Psoas muscle (tissue), 7 donors: ENCODE measurements at regions not wholly inside any gene's neighbourhood (a gene's known extent, or its start where the extent isn't known, plus 50 kb on each side); places are given as distances from the start of the nearest gene placed in this dataset.

Experiments
- ATAC-seq, 4 donors: fragments of 200-7000 bp; cut with Tn5 transposase; one replicate each; pipeline ENCODE4 v1.9.1; 2020; ENCODE audit warnings: moderate library complexity in 3 of 4, mild to moderate bottlenecking in 2 of 4
- DNase-seq, 2 donors: peaks; one replicate each; pipeline ENCODE4 v3.0.0-alpha.2; 2020
- H3K27ac ChIP-seq: fragments of 200-600 bp; one replicate; pipeline ENCODE4 v1.8.0; 2022
- H3K27me3 ChIP-seq, 3 donors: fragments of 200-600 bp in 1 of 3; one replicate each; pipeline versions ENCODE4 v1.6.1 to v1.8.0; 2013 to 2022; ENCODE audit warnings: low read length in 2 of 3, mild to moderate bottlenecking in 2 of 3, moderate library complexity in 1 of 3; ENCODE audit not compliant: insufficient read depth in 3 of 3
- H3K36me3 ChIP-seq, 2 donors: fragments of 200-600 bp in 1 of 2; one replicate each; pipeline versions ENCODE4 v1.6.1 to v1.8.0; 2013 to 2022; ENCODE audit warnings: low read depth in 1 of 2, mild to moderate bottlenecking in 1 of 2, moderate library complexity in 1 of 2; ENCODE audit not compliant: insufficient read depth in 1 of 2
- H3K4me1 ChIP-seq: fragments of 200-600 bp; one replicate; pipeline ENCODE4 v1.8.0; 2022
- H3K4me3 ChIP-seq: fragments of 200-600 bp; one replicate; pipeline ENCODE4 v1.8.0; 2022; ENCODE audit warnings: mild to moderate bottlenecking
- H3K9me3 ChIP-seq: fragments of 200-600 bp; one replicate; pipeline ENCODE4 v1.8.0; 2022
- CTCF ChIP-seq: fragments of 200-600 bp; IDR thresholded peaks from one replicate; pipeline ENCODE4 v1.8.0; 2022; ENCODE audit warnings: antibody characterized with exemption
- WGBS, 3 donors: extraction: QIAGEN DNeasy Blood & Tissue Kit; methylation state at CpG; one replicate each; pipeline versions ENCODE4 v1.1.6 to v1.1.7; 2013; 5-methylcytosine and 5-hydroxymethylcytosine counted together
- intact Hi-C, 2 donors: fragments of 100-400 bp; cut with DNase I; formaldehyde crosslinking; loops; one replicate each; pipeline versions ENCODE4 v1.11.0 to v1.14.2; 2022
- donor health status: healthy with polysubstance abuse.
- donor health status: DM: no; HTN: no; CAD: no; lungs with moderate emphysema.
- donor health status: Bipolar disorder and iron deficiency.
- donor health status: healthy.
- donor health status: DM: yes; HTN: yes; CAD: no.
- donor health status: DM: no; HTN: no; CAD: no.
- donor health status: DM: yes; HTN: yes; CAD: no.

- Histone ChIP-seq H3K27ac (no peak overlapping the region), H3K4me1 (peaks cover 51% of the 10 kb centered on the region), H3K9me3 (no peaks in the 10 kb centered on the region), H3K36me3 (no peaks in the 10 kb centered on the region), H3K4me3 (no peak overlapping the region), H3K27me3 (no peaks in the 10 kb centered on the region)
- DNase-seq (no peak), ATAC-seq (no peak)
- TF ChIP-seq CTCF = no peak
- intact Hi-C loops = no loop called here
Measured at GRCh38 chr6:144338951-144339700, 54.0 kb downstream of the UTRN start.

- peaks cover 46% of the 10 kb centered on the region for H3K4me1 ChIP-seq
- H3K4me3 ChIP-seq = no peak overlapping the region
- intact Hi-C loops = no loop called here
- ATAC-seq (no peak), DNase-seq (no peak)
- no peak overlapping the region for H3K27ac ChIP-seq
- no peak for TF ChIP-seq CTCF
- 95 to 98% (median 96%) methylated on average over 12 of the region's 12 CpGs for WGBS, 3 donors
- no peaks in the 10 kb centered on the region for H3K27me3 ChIP-seq
- no peaks in the 10 kb centered on the region for H3K36me3 ChIP-seq
- no peaks in the 10 kb centered on the region for H3K9me3 ChIP-seq
Measured at GRCh38 chr6:144339859-144340452, 54.8 kb downstream of the UTRN start.

DNA sequence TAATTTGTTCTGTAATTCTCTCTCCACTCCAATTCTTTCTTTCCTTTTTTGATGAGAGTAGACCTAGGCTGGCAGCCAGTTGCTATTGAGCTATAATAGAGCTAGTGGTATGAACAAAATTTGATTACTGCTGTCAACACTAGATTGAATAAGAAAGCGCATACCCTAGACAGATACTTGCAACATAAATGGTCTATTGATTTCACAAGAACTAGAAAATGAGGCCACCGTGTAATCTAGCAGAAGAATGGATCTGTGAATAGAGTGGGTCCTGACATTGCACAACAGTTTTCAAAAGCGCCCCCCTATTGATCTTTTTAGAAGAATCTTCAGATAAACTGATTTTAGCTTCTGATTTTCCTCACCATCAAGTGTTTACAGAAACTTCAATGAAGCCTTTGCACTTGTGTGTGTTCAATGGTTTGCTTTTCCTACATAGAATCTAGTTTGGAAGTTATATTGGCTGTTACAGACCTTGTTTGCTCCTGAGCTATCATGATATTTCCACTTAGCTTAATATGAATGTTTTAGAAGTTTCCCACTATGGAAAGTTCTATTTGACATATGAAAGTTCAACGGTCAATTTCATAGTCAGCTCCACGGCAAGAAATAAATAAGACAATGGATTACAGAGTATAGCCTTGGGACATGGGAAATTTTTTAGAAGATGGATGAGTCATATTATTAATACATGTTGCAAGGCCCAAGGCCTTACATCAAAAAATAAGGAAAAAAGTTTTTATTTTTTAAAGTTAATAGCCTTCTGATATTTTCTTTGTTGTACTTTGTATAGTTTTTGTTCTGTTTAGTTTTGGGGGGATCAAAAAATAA is 55.6 kb downstream of the UTRN start:
- ATAC-seq (no peak), DNase-seq (no peak)
- Histone ChIP-seq H3K36me3 (no peaks in the 10 kb centered on the region), H3K9me3 (no peaks in the 10 kb centered on the region), H3K27me3 (no peaks in the 10 kb centered on the region), H3K4me1 (peaks cover 38% of the 10 kb centered on the region), H3K27ac (no peak overlapping the region), H3K4me3 (no peak overlapping the region)
- 74 to 85% (median 77%) methylated on average over 5 of the region's 5 CpGs for WGBS, 3 donors
- intact Hi-C loops = no loop called here
- TF ChIP-seq CTCF = no peak

DNA sequence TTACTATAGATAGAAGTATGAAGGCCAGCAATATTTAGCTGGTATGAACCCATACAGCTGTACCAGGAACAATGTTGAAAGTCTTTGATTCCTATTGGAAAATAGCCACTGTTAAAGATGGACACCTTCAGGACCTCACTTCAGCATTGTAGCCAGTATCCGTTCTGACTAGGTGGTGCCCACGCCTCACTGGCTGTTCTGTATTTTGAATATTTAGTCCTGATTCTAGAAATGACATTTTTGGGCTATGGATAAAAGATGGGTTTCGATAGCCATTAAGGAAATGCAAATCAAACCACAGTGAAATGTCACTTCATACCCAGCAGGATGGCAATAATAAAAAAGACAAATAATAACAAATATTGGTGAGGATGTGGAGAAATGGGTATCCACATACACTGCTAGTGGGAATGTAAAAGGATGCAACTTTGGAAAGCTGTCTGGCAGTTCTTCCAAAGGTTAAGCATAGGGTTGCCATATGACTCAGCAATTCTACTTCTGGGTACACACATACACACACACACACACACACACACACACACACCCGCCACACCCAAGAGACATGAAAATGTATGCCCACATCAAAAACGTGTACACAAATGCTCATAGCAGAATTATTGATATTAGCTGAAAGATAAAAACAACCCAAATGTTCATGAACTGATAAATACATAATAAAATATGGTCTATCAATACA is 56.8 kb downstream of the UTRN start:
- Histone ChIP-seq H3K4me1 (peaks cover 39% of the 10 kb centered on the region), H3K27me3 (no peaks in the 10 kb centered on the region), H3K36me3 (no peaks in the 10 kb centered on the region), H3K27ac (no peak overlapping the region), H3K9me3 (no peaks in the 10 kb centered on the region), H3K4me3 (no peak overlapping the region)
- TF ChIP-seq CTCF = no peak
- ATAC-seq (peak in 1 of 4 donors; percentile 33), DNase-seq (no peak)
- intact Hi-C loops = no loop called here
- 76 to 88% (median 82%) methylated on average over 5 of the region's 5 CpGs for WGBS, 3 donors
